ENCODE measurements at regions not wholly inside any gene's neighbourhood (a gene's known extent, or its start where the extent isn't known, plus 50 kb on each side); places are given as distances from the start of the nearest gene placed in this dataset.

DNA sequence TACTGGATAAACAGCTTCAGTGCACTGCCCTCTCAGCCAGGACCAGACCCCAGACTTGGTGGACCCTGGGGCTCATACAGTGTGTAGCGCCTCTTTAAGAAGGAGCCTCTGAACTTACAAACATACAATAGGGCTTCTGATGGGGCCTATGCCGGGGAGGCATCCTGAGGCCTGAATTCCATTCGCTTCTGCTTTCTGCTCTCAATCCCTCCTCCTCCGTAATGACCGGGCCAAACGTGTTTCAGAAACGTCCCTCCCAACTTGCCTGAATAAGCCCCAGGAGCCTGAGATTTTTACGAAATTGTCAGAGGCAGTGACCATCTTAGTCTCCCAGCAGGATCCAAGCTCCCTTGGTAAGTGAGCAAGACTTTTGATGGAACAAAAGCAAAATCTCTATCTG is 128.1 kb upstream of the BOD1 start:
- TF ChIP-seq HDAC2 (IDR thresholded peaks at IDR 0.05) (no peak), ADNP (tag; IDR thresholded peaks at IDR 0.05) (no peak), PCBP1 (IDR thresholded peaks at IDR 0.05; ENCODE audit: low read depth, low read length, poor library complexity, severe bottlenecking) (no peak), ZNF57 (CRISPR knock-in tag; IDR thresholded peaks at IDR 0.05) (no peak), PRDM10 (IDR thresholded peaks at IDR 0.05; ENCODE audit: partially characterized antibody) (no peak), YY1 (IDR thresholded peaks at IDR 0.05; ENCODE audit: borderline replicate concordance in 1 of 3, control insufficient read depth in 1 of 3, extremely low read depth in 1 of 3, insufficient read depth in 3 of 3, insufficient read length in 1 of 3, insufficient replicate concordance in 2 of 3, low read depth in 1 of 3, low read length in 2 of 3) (no peak), TEAD1 (CRISPR knock-in tag; IDR thresholded peaks at IDR 0.05) (no peak), SIN3A (IDR thresholded peaks at IDR 0.05; ENCODE audit: borderline replicate concordance in 2 of 2, control insufficient read depth in 1 of 2, low read depth in 2 of 2, low read length in 2 of 2) (no peak), POLR2A (conservative IDR thresholded peaks at IDR 0.05) (no peak)
- TF ChIP-seq, protein P1, sequence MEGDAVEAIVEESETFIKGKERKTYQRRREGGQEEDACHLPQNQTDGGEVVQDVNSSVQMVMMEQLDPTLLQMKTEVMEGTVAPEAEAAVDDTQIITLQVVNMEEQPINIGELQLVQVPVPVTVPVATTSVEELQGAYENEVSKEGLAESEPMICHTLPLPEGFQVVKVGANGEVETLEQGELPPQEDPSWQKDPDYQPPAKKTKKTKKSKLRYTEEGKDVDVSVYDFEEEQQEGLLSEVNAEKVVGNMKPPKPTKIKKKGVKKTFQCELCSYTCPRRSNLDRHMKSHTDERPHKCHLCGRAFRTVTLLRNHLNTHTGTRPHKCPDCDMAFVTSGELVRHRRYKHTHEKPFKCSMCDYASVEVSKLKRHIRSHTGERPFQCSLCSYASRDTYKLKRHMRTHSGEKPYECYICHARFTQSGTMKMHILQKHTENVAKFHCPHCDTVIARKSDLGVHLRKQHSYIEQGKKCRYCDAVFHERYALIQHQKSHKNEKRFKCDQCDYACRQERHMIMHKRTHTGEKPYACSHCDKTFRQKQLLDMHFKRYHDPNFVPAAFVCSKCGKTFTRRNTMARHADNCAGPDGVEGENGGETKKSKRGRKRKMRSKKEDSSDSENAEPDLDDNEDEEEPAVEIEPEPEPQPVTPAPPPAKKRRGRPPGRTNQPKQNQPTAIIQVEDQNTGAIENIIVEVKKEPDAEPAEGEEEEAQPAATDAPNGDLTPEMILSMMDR (IDR thresholded peaks at IDR 0.05 in 2 of 3, conservative IDR thresholded peaks at IDR 0.05 in 1 of 3; ENCODE audit: insufficient read depth in 2 of 3, low read depth in 1 of 3, low read length in 3 of 3) = no peak
- TF ChIP-seq, protein P2, sequence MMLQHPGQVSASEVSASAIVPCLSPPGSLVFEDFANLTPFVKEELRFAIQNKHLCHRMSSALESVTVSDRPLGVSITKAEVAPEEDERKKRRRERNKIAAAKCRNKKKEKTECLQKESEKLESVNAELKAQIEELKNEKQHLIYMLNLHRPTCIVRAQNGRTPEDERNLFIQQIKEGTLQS (IDR thresholded peaks at IDR 0.05) = no peak
- TF ChIP-seq, protein P2 (CRISPR knock-in tag; conservative IDR thresholded peaks at IDR 0.05) = no peak

All from K562 (cell line).